ENCODE measurements at regions not wholly inside any gene's neighbourhood (a gene's known extent, or its start where the extent isn't known, plus 50 kb on each side); places are given as distances from the start of the nearest gene placed in this dataset.

- DNase-seq = peak; percentile 97
These were observed 143.2 kb upstream of the RET start for GRCh38 chr10:42933448-42934340.

DNA sequence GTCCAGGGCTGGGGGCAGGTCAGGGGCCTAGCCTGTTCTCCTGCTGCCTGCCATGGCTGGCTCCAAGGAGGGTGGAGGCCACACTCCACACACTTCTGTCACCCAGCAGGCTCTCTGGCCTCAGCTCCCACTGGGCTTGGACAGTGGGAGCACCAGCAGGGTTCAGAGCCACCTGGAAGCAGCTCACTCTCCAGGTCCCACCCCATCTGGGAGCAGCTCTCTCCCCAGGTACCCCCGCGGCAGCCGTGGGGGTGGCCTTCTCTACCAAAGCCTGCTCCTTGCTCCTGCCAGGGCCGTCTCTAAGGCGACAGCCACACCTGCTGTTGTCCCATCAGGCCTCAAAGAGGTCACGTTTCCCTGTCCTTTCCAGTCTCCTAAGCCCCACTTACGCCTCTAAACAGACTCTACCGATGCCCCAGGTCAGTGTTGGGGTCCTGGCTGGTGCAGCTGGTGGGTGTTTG, 142.5 kb upstream of the RET start:
- peak; percentile 55 for DNase-seq

DNA sequence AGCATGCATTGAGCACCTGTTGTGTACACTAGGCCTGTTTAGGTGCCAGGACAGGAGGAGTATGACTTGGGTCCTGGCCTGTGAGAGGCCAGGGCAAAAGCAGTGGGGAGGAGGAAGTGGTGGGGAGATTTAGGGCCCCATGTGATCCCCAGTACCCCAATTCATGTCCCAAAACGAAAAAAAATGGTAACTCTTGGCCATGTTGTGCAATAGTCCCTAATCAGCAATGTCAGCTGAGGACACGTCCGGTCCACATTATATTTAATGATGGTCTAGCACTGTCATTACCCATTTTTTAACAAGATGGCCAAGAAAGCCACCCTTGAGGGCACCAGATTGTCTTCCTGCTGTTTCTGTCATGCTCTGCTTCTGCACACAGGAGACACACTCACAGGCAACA, 142.0 kb upstream of the RET start:
- no peak for DNase-seq

DNA sequence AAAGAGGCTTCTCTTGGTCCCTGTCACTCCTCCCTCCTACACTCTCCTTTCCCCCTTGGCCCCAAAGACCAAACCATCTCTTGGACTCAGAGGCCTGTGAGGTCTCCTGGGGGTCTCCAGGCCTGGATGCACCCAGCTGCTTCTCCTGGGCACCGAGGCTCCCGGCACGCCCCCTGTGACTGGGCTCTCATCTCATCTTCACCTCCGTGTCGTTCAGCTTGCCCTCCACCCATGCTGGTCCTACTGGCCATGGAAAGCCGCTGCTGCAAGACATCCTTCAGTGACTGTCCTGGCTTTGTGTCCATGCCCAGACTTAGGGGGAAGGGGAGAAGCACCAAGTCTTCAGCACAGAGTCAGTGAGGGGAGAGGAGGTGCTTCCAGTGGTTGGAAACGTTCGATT, 141.4 kb upstream of the RET start:
- DNase-seq = no peak

DNA sequence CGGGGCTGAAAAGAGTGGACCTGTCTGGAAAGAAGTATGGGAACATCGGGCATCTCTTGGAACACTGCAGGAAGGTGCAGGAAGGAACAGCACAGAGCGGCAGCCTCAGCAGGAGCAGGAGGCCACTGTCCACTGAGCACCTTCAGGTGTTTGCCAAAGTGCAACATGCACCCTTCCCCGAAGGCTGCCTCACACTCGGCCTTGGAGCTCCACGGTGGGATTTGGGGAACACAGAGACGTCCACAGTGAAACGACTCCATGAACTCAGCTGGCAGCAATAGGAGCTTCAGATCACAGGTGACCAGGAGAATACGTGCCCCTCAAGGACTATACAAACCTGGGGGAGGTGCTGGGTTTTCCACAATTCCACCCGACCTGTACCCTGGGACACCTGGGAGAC, 140.3 kb upstream of the RET start:
- DNase-seq = no peak

DNA sequence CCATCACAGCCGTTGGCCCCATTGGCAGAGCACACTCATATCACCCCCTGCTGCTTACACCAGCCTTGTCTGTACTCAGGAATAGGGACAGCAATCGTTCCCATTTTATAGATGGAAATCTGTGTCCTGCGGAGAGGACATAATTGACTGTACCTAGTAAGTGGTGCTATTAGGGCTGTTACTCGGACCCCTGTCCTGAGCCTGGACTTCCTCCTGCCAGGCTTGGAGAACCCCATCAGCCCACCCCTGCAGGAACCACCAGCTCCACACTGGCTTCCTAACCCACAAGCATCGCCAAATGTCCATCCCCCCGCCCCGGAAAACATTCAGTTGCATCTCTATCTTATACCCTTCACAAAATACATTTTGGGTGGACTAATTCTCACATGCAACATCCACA, 139.8 kb upstream of the RET start:
- no peak for DNase-seq

DNA sequence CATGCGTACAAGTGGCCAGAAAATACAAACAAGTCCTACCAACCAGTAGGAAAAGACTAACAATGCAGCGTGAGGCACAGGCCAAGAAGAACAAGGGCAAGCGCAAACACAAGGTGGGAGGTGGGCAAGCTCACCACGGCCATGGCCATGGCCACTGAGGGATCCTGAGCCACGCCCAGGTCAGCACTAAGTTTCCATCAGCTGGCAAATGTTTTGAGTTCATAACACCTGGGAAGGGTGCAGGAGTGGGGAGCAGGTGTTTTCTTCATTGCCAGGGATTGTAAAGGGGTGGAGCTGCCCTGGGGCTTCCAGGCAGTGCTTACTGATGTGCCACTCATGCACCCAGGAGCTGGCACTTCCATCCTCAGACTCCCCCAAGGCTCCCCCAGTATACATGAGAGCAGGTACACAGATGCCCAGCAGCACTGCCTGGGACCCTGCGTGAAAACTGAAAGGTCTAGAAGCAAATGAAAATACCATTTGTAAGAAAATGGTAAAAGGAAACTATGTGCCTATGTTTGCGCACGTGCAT, 139.2 kb upstream of the RET start:
- no peak for DNase-seq

DNA sequence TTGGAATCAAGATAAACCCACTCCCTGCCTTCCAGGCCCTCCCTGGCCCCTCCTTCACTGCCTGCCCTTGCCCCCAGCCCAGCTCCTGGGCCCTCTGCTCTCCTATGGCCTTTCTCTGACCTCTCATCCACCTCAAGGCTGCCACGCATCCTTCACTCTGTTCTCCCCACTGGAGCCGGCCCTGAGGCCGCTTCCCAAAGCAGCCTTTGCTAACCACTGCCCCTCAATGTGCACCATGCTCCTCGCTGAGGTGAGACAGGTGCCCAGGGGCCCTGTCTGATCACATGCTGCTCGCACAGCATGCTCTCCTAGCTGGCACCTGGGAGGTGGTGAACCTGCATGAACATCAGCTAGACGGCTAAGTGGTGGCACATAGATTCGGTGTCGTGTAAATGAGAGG, 138.5 kb upstream of the RET start:
- no peak for DNase-seq

GRCh38 chr10:42939237-42939636, 137.6 kb upstream of the RET start:
- DNase-seq = peak; percentile 19

DNA sequence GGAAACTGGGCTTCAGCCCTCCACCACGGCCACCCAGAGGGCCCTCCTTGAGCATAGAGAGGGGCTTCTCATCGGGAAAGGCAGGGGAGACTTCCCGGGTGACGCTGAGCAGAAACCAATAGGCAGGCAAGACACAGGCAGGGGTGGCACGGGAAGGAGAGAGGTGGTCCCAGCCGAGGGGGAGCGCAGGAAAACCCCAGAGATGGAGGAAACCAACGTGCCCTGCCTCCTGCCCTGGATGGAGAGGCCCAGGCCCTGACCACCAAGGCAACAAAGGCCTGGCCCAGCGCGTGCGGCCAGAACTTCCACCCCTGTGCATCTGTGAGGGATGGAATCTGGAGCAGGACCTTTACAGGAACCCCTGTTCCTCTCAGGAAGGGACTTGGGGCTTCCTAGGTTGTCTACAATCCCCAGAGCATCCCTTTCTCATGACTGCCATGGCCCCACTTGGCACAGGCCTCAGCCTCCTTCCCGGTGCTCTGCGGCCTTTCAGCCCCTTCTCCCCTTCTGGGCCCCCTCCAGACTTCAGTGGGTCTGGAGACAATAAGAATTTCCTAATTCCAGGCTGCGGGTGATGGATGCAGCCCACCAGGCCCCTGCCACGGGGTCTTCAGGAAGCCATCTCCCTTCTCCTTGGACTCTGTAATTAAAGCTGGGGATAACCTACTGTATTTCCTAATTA, 137.0 kb upstream of the RET start:
- DNase-seq = no peak

DNA sequence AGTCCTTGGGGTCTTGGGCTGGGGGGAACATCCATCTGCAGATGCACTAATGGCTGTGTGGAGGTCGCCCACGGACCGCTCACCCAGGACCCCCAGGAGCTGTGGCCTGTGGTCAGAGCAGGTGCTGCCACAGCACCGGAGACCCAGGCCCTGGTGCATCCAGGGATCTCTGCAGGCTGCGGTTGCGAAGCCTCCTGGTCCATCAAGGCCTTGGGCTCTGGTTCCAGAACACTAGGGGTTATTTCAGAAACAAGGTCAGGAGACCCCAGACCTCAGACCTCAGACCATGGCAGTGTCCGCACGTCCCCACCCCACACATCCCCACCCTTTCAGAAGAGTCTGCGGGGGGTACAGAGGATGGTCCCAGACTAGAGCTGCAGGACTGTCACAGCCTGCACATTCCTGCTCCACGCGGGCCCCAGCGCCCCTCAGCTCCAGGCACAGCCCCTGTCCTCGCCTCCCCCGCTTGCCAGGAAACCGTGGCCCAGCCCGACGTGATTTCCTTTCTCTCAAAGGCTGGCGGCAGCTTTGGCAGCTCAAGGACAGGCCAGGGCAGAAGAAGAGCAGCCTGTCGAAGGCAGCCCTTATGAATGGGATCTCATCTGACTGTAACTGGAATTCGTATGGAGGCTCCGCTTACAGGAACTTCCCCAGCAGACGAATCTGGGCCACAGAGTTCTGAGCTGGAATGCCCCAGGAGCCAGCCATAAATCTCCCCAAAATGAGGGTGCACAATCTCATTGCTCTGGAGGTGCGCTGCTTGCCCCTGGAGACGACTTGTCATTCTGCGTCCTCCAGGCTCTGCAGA, 136.2 kb upstream of the RET start:
- no peak for DNase-seq

- no peak for DNase-seq
These were observed 135.6 kb upstream of the RET start for GRCh38 chr10:42941295-42941644.

DNA sequence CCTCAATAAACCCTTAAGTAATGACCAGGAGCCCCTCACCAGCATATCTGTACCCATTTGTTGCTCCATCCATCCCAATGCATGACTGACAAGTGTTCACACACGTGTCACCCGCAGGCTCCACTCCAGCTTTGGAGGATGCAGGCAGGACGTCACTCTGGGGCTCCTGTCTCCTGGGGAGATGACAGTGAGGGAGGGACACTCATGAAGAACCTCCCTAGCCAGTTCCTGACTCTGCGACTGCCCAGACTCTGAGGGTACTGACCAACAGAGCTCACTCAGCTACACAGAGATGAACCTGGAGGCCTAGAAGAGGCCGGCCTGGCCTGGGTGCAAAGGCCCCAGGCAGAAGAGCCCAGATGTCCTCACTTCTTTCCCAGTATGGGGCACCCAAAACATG, 135.1 kb upstream of the RET start:
- DNase-seq = no peak

DNA sequence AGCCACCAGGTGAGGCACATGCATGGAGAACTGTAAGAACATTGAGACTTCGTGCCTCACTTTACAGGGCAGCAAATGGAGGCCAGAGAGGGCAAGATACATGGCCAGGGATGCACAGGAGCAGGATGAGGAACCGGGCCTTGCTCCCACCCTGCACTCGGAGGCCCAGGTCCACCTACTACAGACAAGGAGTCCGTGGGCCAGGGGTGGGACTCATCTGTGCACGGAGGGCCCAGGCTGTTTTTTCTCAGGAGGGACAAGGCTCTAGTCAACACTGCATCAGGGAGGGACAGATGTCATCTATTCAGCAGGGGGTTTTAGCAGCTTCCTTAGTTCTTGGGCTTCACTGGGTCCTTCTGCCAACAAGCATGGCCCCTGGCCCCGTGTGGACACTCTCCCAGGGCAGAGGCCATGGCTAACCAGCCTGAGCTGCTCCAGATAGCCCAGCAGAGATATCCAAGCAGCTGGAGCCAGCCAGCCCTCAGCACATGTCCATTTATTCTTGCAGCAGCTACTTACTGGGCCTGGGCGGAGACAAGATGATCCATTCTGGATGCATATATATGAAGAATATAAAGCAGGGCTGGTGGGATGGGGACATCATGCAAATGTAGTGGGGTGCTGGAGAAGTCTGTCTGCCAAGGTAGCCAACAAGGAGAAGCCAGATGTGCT, 134.5 kb upstream of the RET start:
- no peak for DNase-seq

- no peak for DNase-seq
These were observed 133.6 kb upstream of the RET start for GRCh38 chr10:42943025-42943818.

- no peak for DNase-seq
These were observed 128.8 kb upstream of the RET start for GRCh38 chr10:42948040-42948439.

- DNase-seq = no peak
These were observed 127.6 kb upstream of the RET start for GRCh38 chr10:42949287-42949686.

- no peak for DNase-seq
These were observed 126.0 kb upstream of the RET start for GRCh38 chr10:42950606-42951485.

- no peak for DNase-seq
These were observed 125.2 kb upstream of the RET start for GRCh38 chr10:42951486-42952251.

GRCh38 chr10:42952349-42952748, 124.5 kb upstream of the RET start:
- no peak for DNase-seq
